ENCODE measurements at regions not wholly inside any gene's neighbourhood (a gene's known extent, or its start where the extent isn't known, plus 50 kb on each side); places are given as distances from the start of the nearest gene placed in this dataset.
"Not testable (repeated sequence)": the region's sequence is repeated elsewhere in the genome, so short reads cannot be mapped to it uniquely, and the experiment has no call there.

GRCh38 chr4:103947617-103948016 is 227.8 kb upstream of the TACR3 start:
- Histone ChIP-seq H3K9me3 (ENCODE audit: control insufficient read depth, low read depth, low read length) (no peaks in the 10 kb centered on the region), H2BK5ac (ENCODE audit: insufficient read length, low read length) (peak overlapping the region; percentile 99), H3T11ph (ENCODE audit: low read length) (no peak overlapping the region), H3K4ac (ENCODE audit: low read depth, low read length) (no peak overlapping the region), H3K79me2 (ENCODE audit: insufficient read depth, low read length) (no peaks in the 10 kb centered on the region), H2AK5ac (ENCODE audit: insufficient read length, low read length) (peak overlapping the region; percentile 89), H3K14ac (ENCODE audit: insufficient read depth, low read length) (no peak overlapping the region; the same call in 1 of the 2 replicates), H3K9ac (ENCODE audit: extremely low read depth, insufficient read length, low read length) (peak overlapping the region; percentile 65), H2BK12ac (ENCODE audit: insufficient read length, low read depth, low read length) (peak overlapping the region; percentile 88), H3K4me1 (ENCODE audit: insufficient read depth, low read length) (peaks cover 2% of the 10 kb centered on the region; the same call in 1 of the 2 replicates), H4K8ac (replicated peaks; ENCODE audit: insufficient read length, low read depth, low read length) (no peak overlapping the region), H3K56ac (ENCODE audit: insufficient read length, low read depth, low read length) (peak overlapping the region; percentile 73), H3K79me1 (ENCODE audit: insufficient read depth, low read depth, low read length, poor library complexity, severe bottlenecking) (no peaks in the 10 kb centered on the region), H3K23me2 (ENCODE audit: insufficient read length, low read depth, low read length, poor library complexity, severe bottlenecking) (peaks cover 6% of the 10 kb centered on the region), H4K20me1 (ENCODE audit: control insufficient read depth, insufficient read depth, insufficient read length) (no peaks in the 10 kb centered on the region), H3K27me3 (ENCODE audit: insufficient read depth, low read length) (no peaks in the 10 kb centered on the region), H4K91ac (ENCODE audit: insufficient read length, low read depth, low read length) (no peak overlapping the region), H2BK20ac (ENCODE audit: low read depth, low read length, poor library complexity, severe bottlenecking) (peak overlapping the region; percentile 83), H4K5ac (ENCODE audit: insufficient read length, low read depth, low read length) (no peak overlapping the region), H3K27ac (ENCODE audit: insufficient read length, low read depth, low read length) (peak overlapping the region; percentile 100), H2BK15ac (ENCODE audit: low read depth, low read length) (no peak overlapping the region), H3K23ac (ENCODE audit: insufficient read length, low read depth, low read length) (no peak overlapping the region), H3K4me2 (ENCODE audit: insufficient read depth, insufficient read length, low read length) (peak overlapping the region; percentile 51), H3K18ac (ENCODE audit: insufficient read length, low read depth, low read length) (no peak overlapping the region), H2AFZ (ENCODE audit: low read length) (no peak overlapping the region), H2BK120ac (ENCODE audit: low read depth, low read length, poor library complexity, severe bottlenecking) (no peak overlapping the region)
- DNase-seq, result no peak
- Mint-ChIP-seq H3K27ac (peak overlapping the region in 1 of 3 experiments; percentile 93; a peak in 5 of 7 replicates), H3K4me1 (peaks cover 11 to 24% of the 10 kb centered on the region in 2 experiments), H3K4me3 (peak overlapping the region in 1 of 2 experiments; percentile 8; a peak in 2 of 5 replicates), H3K9me3 (peaks cover 21 to 24% of the 10 kb centered on the region in 2 experiments), H3K27me3 (ENCODE audit: low read depth) (no peaks in the 10 kb centered on the region), H3K36me3 (ENCODE audit: insufficient read depth in 1 of 3, low read depth in 3 of 3) (peaks cover 18 to 27% (median 23%) of the 10 kb centered on the region in 3 experiments)
- WGBS (ENCODE audit: extremely low coverage, insufficient read length, low lambda C conversion rate), result no CpG with 5 or more reads among the region's 1 CpG
- no peak for TF ChIP-seq CTCF (conservative IDR thresholded peaks at IDR 0.05)

- peak overlapping the region; percentile 100 for H3K27ac ChIP-seq (ENCODE audit: insufficient read length, low read depth, low read length)
- H3K9ac ChIP-seq (ENCODE audit: extremely low read depth, insufficient read length, low read length), result peak overlapping the region; percentile 44
- H2BK20ac ChIP-seq (ENCODE audit: low read depth, low read length, poor library complexity, severe bottlenecking); H4K91ac ChIP-seq (ENCODE audit: insufficient read length, low read depth, low read length); H3K79me2 ChIP-seq (ENCODE audit: insufficient read depth, low read length); H3K4me1 ChIP-seq (ENCODE audit: insufficient read depth, low read length); H4K8ac ChIP-seq (replicated peaks; ENCODE audit: insufficient read length, low read depth, low read length); H3K14ac ChIP-seq (ENCODE audit: insufficient read depth, low read length); H3K27me3 Mint-ChIP-seq (ENCODE audit: low read depth); H3K27me3 ChIP-seq (ENCODE audit: insufficient read depth, low read length); H3K23ac ChIP-seq (ENCODE audit: insufficient read length, low read depth, low read length); H3K23me2 ChIP-seq (ENCODE audit: insufficient read length, low read depth, low read length, poor library complexity, severe bottlenecking); H2AFZ ChIP-seq (ENCODE audit: low read length); H3K79me1 ChIP-seq (ENCODE audit: insufficient read depth, low read depth, low read length, poor library complexity, severe bottlenecking); H4K20me1 ChIP-seq (ENCODE audit: control insufficient read depth, insufficient read depth, insufficient read length); H3K9me3 ChIP-seq (ENCODE audit: control insufficient read depth, low read depth, low read length); H2BK120ac ChIP-seq (ENCODE audit: low read depth, low read length, poor library complexity, severe bottlenecking); H3K56ac ChIP-seq (ENCODE audit: insufficient read length, low read depth, low read length); H2BK15ac ChIP-seq (ENCODE audit: low read depth, low read length); H4K5ac ChIP-seq (ENCODE audit: insufficient read length, low read depth, low read length); H3K4ac ChIP-seq (ENCODE audit: low read depth, low read length): not testable (repeated sequence)
- H2BK5ac ChIP-seq (ENCODE audit: insufficient read length, low read length), result peak overlapping the region; percentile 99
- peak overlapping the region; percentile 51 for H3K4me2 ChIP-seq (ENCODE audit: insufficient read depth, insufficient read length, low read length)
- peak overlapping the region in 1 of 3 experiments; percentile 93; a peak in 5 of 7 replicates for H3K27ac Mint-ChIP-seq
- DNase-seq, result peak; percentile 66
- peak overlapping the region; percentile 14 for H2AK5ac ChIP-seq (ENCODE audit: insufficient read length, low read length)
- peak overlapping the region; percentile 79 for H3T11ph ChIP-seq (ENCODE audit: low read length)
- no CpG with 5 or more reads among the region's 3 CpGs for WGBS (ENCODE audit: extremely low coverage, insufficient read length, low lambda C conversion rate)
- H3K4me1 Mint-ChIP-seq, result peaks cover 11 to 24% of the 10 kb centered on the region in 2 experiments
- H3K18ac ChIP-seq (ENCODE audit: insufficient read length, low read depth, low read length), result peak overlapping the region; percentile 75
- H3K9me3 Mint-ChIP-seq, result peaks cover 17 to 22% of the 10 kb centered on the region in 2 experiments
- H2BK12ac ChIP-seq (ENCODE audit: insufficient read length, low read depth, low read length), result peak overlapping the region; percentile 88
- H3K4me3 Mint-ChIP-seq, result peak overlapping the region; percentile 19 to 48; a peak in 2 of 5 replicates
- peaks cover 13 to 24% (median 18%) of the 10 kb centered on the region in 3 experiments for H3K36me3 Mint-ChIP-seq (ENCODE audit: insufficient read depth in 1 of 3, low read depth in 3 of 3)
Measured at GRCh38 chr4:103946621-103947268, 227.0 kb upstream of the TACR3 start.

Data from H9 (cell line).